ENCODE measurements at regions not wholly inside any gene's neighbourhood (a gene's known extent, or its start where the extent isn't known, plus 50 kb on each side); places are given as distances from the start of the nearest gene placed in this dataset.
"Not testable (repeated sequence)": the region's sequence is repeated elsewhere in the genome, so short reads cannot be mapped to it uniquely, and the experiment has no call there.

GRCh38 chr5:154653764-154654485 lies 101.3 kb upstream of the LARP1 start:
- no peak for DNase-seq (ENCODE audit: insufficient read length, low spot score)
- FAIRE-seq: no peak

DNA sequence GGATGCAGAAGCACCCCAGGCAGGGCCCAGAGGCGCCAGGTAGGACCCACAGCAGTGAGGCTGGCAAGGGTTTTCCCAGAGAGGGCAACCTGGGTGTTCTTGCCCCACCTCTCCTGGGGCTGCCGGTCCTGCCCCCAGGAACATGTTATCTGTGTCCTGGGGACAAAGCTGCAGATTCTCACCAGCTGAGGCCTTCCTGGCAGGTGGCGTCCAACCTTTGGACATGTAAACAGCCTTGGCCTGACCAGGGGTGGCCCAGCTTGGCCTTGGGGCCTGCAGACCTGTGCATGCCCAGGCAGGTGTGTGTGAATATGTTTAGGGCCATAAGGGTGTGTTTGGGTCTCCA lies 101.8 kb upstream of the LARP1 start:
- no peak for DNase-seq (ENCODE audit: insufficient read length, low spot score)
- FAIRE-seq: no peak

GRCh38 chr5:154652746-154653417 lies 102.3 kb upstream of the LARP1 start:
- DNase-seq (ENCODE audit: insufficient read length, low spot score) (no peak), FAIRE-seq (no peak)

- not testable (repeated sequence) for DNase-seq (ENCODE audit: insufficient read length, low spot score); FAIRE-seq
Measured at GRCh38 chr5:154651795-154652194, 103.4 kb upstream of the LARP1 start.

GRCh38 chr5:154648706-154649105 lies 106.5 kb upstream of the LARP1 start:
- no peak for FAIRE-seq
- no peak for DNase-seq (ENCODE audit: insufficient read length, low spot score)

GRCh38 chr5:154648229-154648628 lies 106.9 kb upstream of the LARP1 start:
- FAIRE-seq (no peak), DNase-seq (ENCODE audit: insufficient read length, low spot score) (no peak)

- FAIRE-seq (no peak), DNase-seq (ENCODE audit: insufficient read length, low spot score) (no peak)
Measured at GRCh38 chr5:154647761-154648145, 107.4 kb upstream of the LARP1 start.

DNA sequence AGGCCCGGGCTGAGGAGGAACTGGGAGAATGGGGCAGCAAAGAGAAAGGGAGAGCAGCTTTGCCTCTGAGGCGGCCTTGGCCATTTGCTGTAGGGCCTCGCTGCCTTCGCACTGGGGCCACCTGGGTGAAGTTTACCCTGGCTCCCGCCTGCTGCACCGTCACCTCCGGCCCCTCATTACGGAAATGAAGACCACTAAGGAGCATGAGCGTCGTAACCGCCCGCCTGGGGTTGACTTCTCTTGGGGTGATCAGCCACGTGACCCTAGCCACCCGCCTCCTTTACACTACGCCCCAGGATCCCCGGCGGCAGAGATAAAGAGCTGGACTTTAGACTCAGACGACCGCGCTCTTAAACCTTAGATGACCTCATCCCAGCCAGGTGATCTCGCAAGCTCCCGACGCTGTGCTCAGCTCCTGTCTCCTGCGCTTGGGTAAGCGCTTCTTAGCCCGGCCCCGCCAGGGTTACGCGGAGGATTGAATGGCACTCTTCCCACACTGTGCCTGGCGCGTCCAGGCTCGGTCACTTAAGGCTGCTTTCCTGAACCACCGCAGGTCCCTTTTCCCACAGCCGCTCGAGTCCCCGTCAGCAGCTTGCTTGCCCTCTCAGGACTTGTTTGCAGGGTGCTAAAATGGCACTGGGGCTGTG lies 107.9 kb upstream of the LARP1 start:
- DNase-seq (ENCODE audit: insufficient read length, low spot score) (no peak), FAIRE-seq (no peak)

GRCh38 chr5:154646745-154647113 lies 108.4 kb upstream of the LARP1 start:
- no peak for FAIRE-seq

DNA sequence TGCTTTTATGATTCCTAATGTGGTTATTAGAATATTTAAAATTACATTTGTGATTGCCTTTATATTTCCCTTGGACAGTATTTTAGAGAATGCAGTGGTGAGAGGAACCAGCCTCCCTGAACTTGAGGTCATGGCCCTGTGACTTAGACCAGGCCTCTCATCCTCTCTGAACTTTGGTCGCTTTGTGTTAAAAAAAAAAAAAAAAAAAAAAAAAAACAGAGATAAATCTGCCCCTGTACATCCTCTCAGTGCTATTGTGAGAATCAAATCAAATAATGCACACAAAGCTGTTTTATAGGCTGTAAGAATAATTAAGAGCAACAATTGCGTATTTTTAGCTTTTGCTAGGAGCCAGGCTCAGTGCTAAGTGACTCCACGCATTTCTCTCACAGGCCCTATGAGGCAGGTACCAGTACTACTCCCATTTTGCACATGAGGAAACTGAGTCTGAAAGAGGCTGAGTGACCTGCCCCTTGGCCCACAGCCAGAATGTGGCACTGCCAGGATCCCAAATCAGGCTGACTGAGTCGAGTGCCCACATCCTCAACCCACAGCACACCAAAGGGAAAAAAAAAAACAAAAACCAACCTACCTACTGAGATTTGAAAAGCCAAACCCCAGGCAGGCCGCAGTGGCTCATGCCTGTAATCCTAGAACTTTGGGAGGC lies 110.3 kb upstream of the LARP1 start:
- DNase-seq (ENCODE audit: insufficient read length, low spot score) (no peak), FAIRE-seq (no peak)

More at GRCh38 chr5:154646745-154647113, 108.4 kb upstream of the LARP1 start:
- DNase-seq (ENCODE audit: insufficient read length, low spot score): no peak

GRCh38 chr5:154642499-154643245 lies 112.5 kb upstream of the LARP1 start:
- no peak for DNase-seq (ENCODE audit: insufficient read length, low spot score)
- no peak for FAIRE-seq

GRCh38 chr5:154640213-154640831 lies 114.9 kb upstream of the LARP1 start:
- FAIRE-seq; DNase-seq (ENCODE audit: insufficient read length, low spot score): not testable (repeated sequence)

DNA sequence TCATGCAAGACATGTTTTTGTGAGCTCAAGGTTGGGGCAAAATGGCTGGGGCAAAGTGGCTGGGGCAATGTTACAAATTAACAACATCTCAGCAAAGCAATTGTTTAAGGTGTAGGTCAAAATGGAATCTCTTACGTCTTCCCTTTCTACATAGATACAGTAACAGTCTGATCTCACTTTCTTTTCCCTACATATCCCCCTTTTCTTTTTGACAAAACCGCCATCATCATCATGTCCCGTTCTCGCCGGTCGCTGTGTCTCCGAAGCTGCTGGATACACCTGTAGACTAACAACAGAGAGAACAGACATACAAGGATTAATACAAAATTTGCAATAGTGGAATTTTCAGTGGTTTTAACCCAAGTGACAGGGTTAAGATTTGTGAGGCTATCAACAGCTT lies 118.4 kb upstream of the LARP1 start:
- not testable (repeated sequence) for FAIRE-seq; DNase-seq (ENCODE audit: insufficient read length, low spot score)

DNA sequence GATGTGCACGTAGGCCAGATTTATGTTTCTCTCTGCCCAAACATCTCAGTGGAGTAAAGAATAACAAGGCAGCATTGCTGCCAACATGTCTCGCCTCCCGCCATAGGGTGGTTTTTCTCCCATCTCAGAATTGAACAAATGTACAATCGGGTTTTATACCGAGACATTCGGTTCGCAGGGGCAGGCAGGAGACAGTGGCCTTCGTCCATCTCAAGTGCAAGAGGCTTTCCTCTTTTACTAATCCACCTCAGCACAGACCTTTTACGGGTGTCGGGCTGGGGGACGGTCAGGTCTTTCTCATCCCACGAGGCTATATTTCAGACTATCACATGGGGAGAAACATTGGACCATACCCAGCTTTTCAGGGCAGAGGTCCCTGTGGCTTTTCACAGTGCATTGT lies 118.9 kb upstream of the LARP1 start:
- not testable (repeated sequence) for FAIRE-seq; DNase-seq (ENCODE audit: insufficient read length, low spot score)

DNA sequence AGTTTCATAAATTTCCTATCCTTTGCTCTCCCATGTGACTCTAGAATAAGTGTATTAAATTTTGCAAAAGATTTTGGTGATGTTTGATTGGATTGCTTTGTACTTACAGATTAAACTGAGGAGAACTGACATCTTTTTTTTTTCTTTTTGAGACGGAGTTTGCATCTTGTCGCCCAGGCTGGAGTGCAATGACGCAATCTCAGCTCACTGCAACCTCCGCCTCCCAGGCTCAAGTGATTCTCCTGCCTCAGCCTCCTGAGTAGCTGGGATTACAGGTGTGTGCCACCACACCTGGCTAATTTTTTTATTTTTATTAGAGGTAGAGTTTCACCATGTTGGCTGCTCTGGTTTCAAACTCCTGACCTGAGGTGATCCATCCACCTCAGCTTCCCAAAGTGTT lies 121.4 kb upstream of the LARP1 start:
- DNase-seq (ENCODE audit: insufficient read length, low spot score); FAIRE-seq: not testable (repeated sequence)

- FAIRE-seq: no peak
Measured at GRCh38 chr5:154631141-154631540, 124.0 kb upstream of the LARP1 start.

DNA sequence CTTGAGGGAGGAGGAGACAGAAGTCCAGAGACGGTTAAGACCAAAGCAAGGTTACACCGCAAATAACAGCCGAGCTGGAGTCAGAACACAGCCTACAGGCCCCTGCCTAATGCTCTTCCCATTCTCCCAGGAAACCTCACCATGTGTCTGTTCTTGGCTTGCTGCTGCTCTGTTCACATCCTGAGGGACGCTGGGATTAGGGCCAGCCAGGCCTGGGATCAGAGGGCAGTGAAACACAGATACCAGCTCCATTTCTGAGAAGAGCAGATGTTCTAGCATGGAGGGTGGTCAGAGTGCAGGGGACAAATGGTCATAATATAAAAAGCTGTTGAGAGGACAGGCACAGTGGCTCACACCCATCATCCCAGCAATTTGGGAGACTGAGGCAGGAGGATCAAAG lies 124.8 kb upstream of the LARP1 start:
- FAIRE-seq (no peak), DNase-seq (ENCODE audit: insufficient read length, low spot score) (no peak)

More at GRCh38 chr5:154631141-154631540, 124.0 kb upstream of the LARP1 start:
- DNase-seq (ENCODE audit: insufficient read length, low spot score): no peak

DNA sequence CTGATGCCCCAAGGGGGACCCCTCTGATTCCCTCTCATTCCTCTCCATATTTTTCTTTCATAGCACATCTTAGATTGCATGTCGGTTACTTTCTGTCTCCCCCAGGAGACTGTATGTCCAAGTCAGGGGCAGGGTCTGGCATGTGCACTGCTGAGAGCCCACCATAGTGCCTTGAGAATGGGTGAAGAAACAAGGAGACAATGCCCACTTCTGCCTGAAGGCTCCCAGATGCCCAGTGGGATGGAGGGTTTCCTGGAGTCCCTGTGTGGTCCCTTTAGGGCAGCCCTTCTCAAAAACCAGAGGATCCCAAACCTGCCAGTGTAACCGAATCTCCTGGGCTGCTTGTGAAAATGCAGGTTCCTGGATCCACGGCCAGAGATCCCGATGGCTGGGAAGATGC lies 126.5 kb upstream of the LARP1 start:
- no peak for FAIRE-seq

GRCh38 chr5:154627698-154628678 lies 127.2 kb upstream of the LARP1 start:
- DNase-seq (ENCODE audit: insufficient read length, low spot score) (no peak), FAIRE-seq (no peak)

More for the DNA sequence above, 126.5 kb upstream of the LARP1 start:
- DNase-seq (ENCODE audit: insufficient read length, low spot score): no peak

All from HTR-8/SVneo (cell line).